GM12878 (cell line): ENCODE measurements at regions not wholly inside any gene's neighbourhood (a gene's known extent, or its start where the extent isn't known, plus 50 kb on each side); places are given as distances from the start of the nearest gene placed in this dataset.

Source experiments
- ATAC-seq: fragments of 200-7000 bp; cut with Tn5 transposase; 3 replicates; pipeline ENCODE4 v1.9.1; 2020; ENCODE audit warnings: mild to moderate bottlenecking, moderate library complexity
- BruUV-seq: library from RNA; stranded (reverse); fragments of 400-500 nt; replicated peaks from 2 replicates; lab custom pipeline; 2021; lab: Mats Ljungman, UMichigan
- CTCF ChIA-PET: fragments of 300-600 bp; sonication (Branson Sonifier 250); formaldehyde crosslinking; extraction: SDS; loops from one replicate; lab custom pipeline; 2021; ENCODE audit warnings: inconsistent platforms; lab: Yijun Ruan, JAX
- POLR2A ChIA-PET: fragments of 350-600 bp; formaldehyde crosslinking; extraction: SDS; loops from one replicate; lab custom pipeline; 2021; ENCODE audit warnings: inconsistent platforms; lab: Charles Lee
- RAD21 ChIA-PET: fragments of 300-600 bp; sonication (Branson Sonifier 250); formaldehyde crosslinking; loops from one replicate; lab custom pipeline; 2023; ENCODE audit warnings: antibody characterized with exemption; ENCODE audit not compliant: unreplicated experiment; lab: Charles Lee
- SMC1A ChIA-PET: fragments of 300-600 bp; sonication (Branson Sonifier 250); formaldehyde crosslinking; loops from one replicate; lab custom pipeline; 2023; ENCODE audit not compliant: unreplicated experiment, uncharacterized antibody; lab: Charles Lee
- DNase-seq: peaks from one replicate; pipeline ENCODE4 v3.0.0-alpha.2; 2011; ENCODE audit warnings: low read depth, low spot score
- FAIRE-seq: peaks from 3 replicates; lab custom pipeline; 2011; peaks lifted over from hg19 to GRCh38; lab: Jason Lieb, UNC
- H2AFZ ChIP-seq: 2 replicates; pipeline ENCODE4 v1.6.0; 2011; ENCODE audit warnings: low read depth, low read length, control low read depth; ENCODE audit not compliant: control insufficient read depth
- H3K27ac ChIP-seq: 2 replicates; pipeline ENCODE4 v1.5.1; 2011; ENCODE audit warnings: control low read depth; ENCODE audit not compliant: control insufficient read depth, insufficient read depth
- H3K27me3 ChIP-seq, 2 experiments: replicated peaks in 1 of 2; 2 replicates each; pipeline versions ENCODE4 v1.6.0 to v1.6.1; 2011; ENCODE audit warnings: low read length in 1 of 2; ENCODE audit not compliant: control insufficient read depth in 2 of 2, insufficient read depth in 2 of 2
- H3K36me3 ChIP-seq, 2 experiments: 2 replicates each; pipeline ENCODE4 v1.5.1; 2011; ENCODE audit warnings: low read length in 1 of 2; ENCODE audit not compliant: control insufficient read depth in 2 of 2, insufficient read depth in 2 of 2
- H3K4me1 ChIP-seq: 2 replicates; pipeline ENCODE4 v1.6.1; 2011; ENCODE audit warnings: mild to moderate bottlenecking, low read length, moderate library complexity, mixed read lengths; ENCODE audit not compliant: control insufficient read depth, insufficient read depth
- H3K4me2 ChIP-seq: 2 replicates; pipeline ENCODE4 v1.6.0; 2011; ENCODE audit warnings: control low read depth; ENCODE audit not compliant: control insufficient read depth, insufficient read depth
- H3K4me3 ChIP-seq: fragments of 200-600 bp; sonication (generic); 2 replicates; pipeline ENCODE4 v1.5.1; 2016
- H3K79me2 ChIP-seq: 2 replicates; pipeline ENCODE4 v1.6.0; 2011; ENCODE audit warnings: low read length; ENCODE audit not compliant: control insufficient read depth, insufficient read depth
- H3K9ac ChIP-seq: 2 replicates; pipeline ENCODE4 v1.8.0; 2011; ENCODE audit warnings: low read length, control low read depth, mixed read lengths; ENCODE audit not compliant: control insufficient read depth, insufficient read depth
- H3K9me3 ChIP-seq: replicated peaks from 3 replicates; pipeline ENCODE4 v1.5.1; 2011; ENCODE audit warnings: mild to moderate bottlenecking, low read length; ENCODE audit not compliant: control insufficient read depth, insufficient read depth
- H4K20me1 ChIP-seq: 2 replicates; pipeline ENCODE4 v1.6.0; 2011; ENCODE audit not compliant: control insufficient read depth, insufficient read depth
- BCL11A ChIP-seq: IDR thresholded peaks from 2 replicates; pipeline ENCODE4 v1.6.1; 2011; ENCODE audit warnings: low read depth, low read length
- BHLHE40 ChIP-seq, 2 experiments: fragments of 450-650 bp in 1 of 2; IDR thresholded peaks; 2 replicates each; pipeline ENCODE4 v1.6.1; 2011 to 2017; ENCODE audit warnings: low read depth in 2 of 2, borderline replicate concordance in 1 of 2, improper control_type of control experiment in 1 of 2, low read length in 1 of 2, mild to moderate bottlenecking in 1 of 2
- ELK1 ChIP-seq: IDR thresholded peaks from 2 replicates; pipeline ENCODE4 v1.6.1; 2012; ENCODE audit warnings: low read depth, low read length, improper control_type of control experiment
- IKZF2 ChIP-seq, 2 experiments: fragments of 450-650 bp; IDR thresholded peaks; 2 replicates each; pipeline ENCODE4 v1.6.1; 2017; ENCODE audit warnings: mild to moderate bottlenecking in 2 of 2, moderate library complexity in 2 of 2
- PKNOX1 ChIP-seq: fragments of 450-650 bp; IDR thresholded peaks from 2 replicates; pipeline ENCODE4 v1.6.1; 2016; ENCODE audit warnings: mild to moderate bottlenecking
- RELB ChIP-seq: fragments of 450-650 bp; IDR thresholded peaks from 2 replicates; pipeline ENCODE4 v1.6.1; 2017; ENCODE audit warnings: low read depth, mild to moderate bottlenecking, moderate library complexity
- WGBS: methylation state at CpG from one replicate; pipeline ENCODE4 v1.1.6; 2016; ENCODE audit warnings: low lambda C conversion rate; ENCODE audit not compliant: insufficient replicate concordance, insufficient coverage; ENCODE audit errors: missing lambda C conversion rate; 5-methylcytosine and 5-hydroxymethylcytosine counted together
- in situ Hi-C: fragments of 300-500 bp; cut with MboI; formaldehyde crosslinking; loops from 9 replicates; pipeline ENCODE4 v1.14.3; 2018; ENCODE audit warnings: mixed read lengths
- intact Hi-C: fragments of 100-400 bp; cut with micrococcal nuclease; formaldehyde crosslinking; loops from one replicate; pipeline ENCODE4 v1.14.2; 2022; ENCODE audit not compliant: unreplicated experiment

GRCh38 chr1:189834813-189835212 is 642.9 kb downstream of the BRINP3 start (continued):
- no peak for TF ChIP-seq IKZF2 (IDR thresholded peaks at IDR 0.05)
- no peak for TF ChIP-seq BCL11A

GRCh38 chr1:189847613-189848012 is 630.1 kb downstream of the BRINP3 start:
- ATAC-seq (no peak), FAIRE-seq (no peak), DNase-seq (no peak)
- H3K4me2 ChIP-seq = no peak overlapping the region
- SMC1A ChIA-PET = no interaction called here
- no TSS peak for BruUV-seq
- H3K9me3 ChIP-seq = no peaks in the 10 kb centered on the region
- H3K79me2 ChIP-seq = no peaks in the 10 kb centered on the region
- H3K4me3 ChIP-seq = no peak overlapping the region
- no peak overlapping the region for H2AFZ ChIP-seq
- CTCF ChIA-PET = no interaction called here
- intact Hi-C loops = loop anchor here (10.0 kb wide), 1 partner anchor 57 kb away; no protein-coding TSS in a partner anchor
- RAD21 ChIA-PET = no interaction called here
- 56% methylated on average over 2 of the region's 2 CpGs for WGBS
- in situ Hi-C loops = no loop called here
- TF ChIP-seq RELB (no peak), IKZF2 (IDR thresholded peaks at IDR 0.05) (no peak)
- H4K20me1 ChIP-seq = no peaks in the 10 kb centered on the region
- H3K27ac ChIP-seq = no peak overlapping the region
- H3K4me1 ChIP-seq = no peaks in the 10 kb centered on the region
- no peak overlapping the region for H3K9ac ChIP-seq
- H3K27me3 ChIP-seq = no peaks in the 10 kb centered on the region
- POLR2A ChIA-PET = no interaction called here
- no peaks in the 10 kb centered on the region for H3K36me3 ChIP-seq

GRCh38 chr1:189851806-189852367 is 625.8 kb downstream of the BRINP3 start:
- CTCF ChIA-PET = no interaction called here

More at GRCh38 chr1:189851806-189852367, 625.8 kb downstream of the BRINP3 start:
- peak; percentile 61 for ATAC-seq
- RAD21 ChIA-PET = no interaction called here
- Histone ChIP-seq H3K36me3 (no peaks in the 10 kb centered on the region), H3K79me2 (no peaks in the 10 kb centered on the region), H3K4me3 (no peak overlapping the region), H3K9ac (no peak overlapping the region), H3K27me3 (no peaks in the 10 kb centered on the region), H3K4me1 (no peaks in the 10 kb centered on the region), H3K27ac (no peak overlapping the region)
- BruUV-seq = no TSS peak
- in situ Hi-C loops = no loop called here
- FAIRE-seq = no peak
- intact Hi-C loops = no loop called here
- SMC1A ChIA-PET = interaction anchor here (1.4 to 1.5 kb wide), 2 partner anchors 8 to 103 kb away, joined by 3 read pairs; no protein-coding TSS in a partner anchor
- 0 out of 2 replicates have a peak, but pooled peaks have one; percentile 6 for TF ChIP-seq PKNOX1
- TF ChIP-seq ELK1 = no peak
- TF ChIP-seq BHLHE40 (IDR thresholded peaks at IDR 0.05; ENCODE audit: borderline replicate concordance in 1 of 2, low read depth in 2 of 2, low read length in 1 of 2) = peak in 1 of 2 experiments; percentile 27; a peak in 1 of 4 replicates
- TF ChIP-seq, all 136 proteins: peak for 2
- POLR2A ChIA-PET = no interaction called here
- H3K9me3 ChIP-seq = no peaks in the 10 kb centered on the region
- no peaks in the 10 kb centered on the region for H4K20me1 ChIP-seq
- no peak overlapping the region for H2AFZ ChIP-seq
- 0% methylated on average over 3 of the region's 3 CpGs for WGBS
- no peak for DNase-seq
- no peak overlapping the region for H3K4me2 ChIP-seq
